ENCODE measurements at regions not wholly inside any gene's neighbourhood (a gene's known extent, or its start where the extent isn't known, plus 50 kb on each side); places are given as distances from the start of the nearest gene placed in this dataset.

- no peak for DNase-seq
Measured at GRCh38 chr7:50208378-50208982, 96.0 kb upstream of the IKZF1 start.

- no peak for DNase-seq
Measured at GRCh38 chr7:50207686-50208255, 96.7 kb upstream of the IKZF1 start.

GRCh38 chr7:50207251-50207564 is 97.3 kb upstream of the IKZF1 start:
- no peak for DNase-seq

- no peak for DNase-seq
Measured at GRCh38 chr7:50206453-50207250, 97.9 kb upstream of the IKZF1 start.

GRCh38 chr7:50205011-50205410 is 99.5 kb upstream of the IKZF1 start:
- DNase-seq: no peak

GRCh38 chr7:50204581-50204980 is 99.9 kb upstream of the IKZF1 start:
- DNase-seq: no peak

GRCh38 chr7:50203521-50203920 is 101.0 kb upstream of the IKZF1 start:
- DNase-seq: no peak

GRCh38 chr7:50202052-50202555 is 102.4 kb upstream of the IKZF1 start:
- DNase-seq: no peak

GRCh38 chr7:50199824-50200223 is 104.7 kb upstream of the IKZF1 start:
- no peak for DNase-seq

GRCh38 chr7:50197549-50197948 is 104.5 kb upstream of the ZPBP start:
- DNase-seq: no peak

GRCh38 chr7:50196719-50197118 is 103.7 kb upstream of the ZPBP start:
- no peak for DNase-seq

GRCh38 chr7:50190776-50191175 is 97.7 kb upstream of the ZPBP start:
- no peak for DNase-seq

GRCh38 chr7:50189371-50189770 is 96.3 kb upstream of the ZPBP start:
- DNase-seq: no peak

- DNase-seq: no peak
Measured at GRCh38 chr7:50185951-50186682, 93.1 kb upstream of the ZPBP start.

- DNase-seq: no peak
Measured at GRCh38 chr7:50185208-50185607, 92.2 kb upstream of the ZPBP start.

- no peak for DNase-seq
Measured at GRCh38 chr7:50184271-50184990, 91.4 kb upstream of the ZPBP start.

GRCh38 chr7:50182759-50183158 is 89.7 kb upstream of the ZPBP start:
- no peak for DNase-seq

GRCh38 chr7:50181081-50181480 is 88.0 kb upstream of the ZPBP start:
- no peak for DNase-seq

- DNase-seq: no peak
Measured at GRCh38 chr7:50178166-50178565, 85.1 kb upstream of the ZPBP start.

- no peak for DNase-seq
Measured at GRCh38 chr7:50174948-50175347, 81.9 kb upstream of the ZPBP start.

GRCh38 chr7:50166997-50167965 is 74.2 kb upstream of the ZPBP start:
- DNase-seq: no peak

All from NCI-H774 (cell line).